PC-9 (cell line): ENCODE measurements at regions not wholly inside any gene's neighbourhood (a gene's known extent, or its start where the extent isn't known, plus 50 kb on each side); places are given as distances from the start of the nearest gene placed in this dataset.
"Not testable (repeated sequence)": the region's sequence is repeated elsewhere in the genome, so short reads cannot be mapped to it uniquely, and the experiment has no call there.

Source experiments
- BruUV-seq: library from RNA; stranded (reverse); fragments of 400-500 nt; replicated peaks from 2 replicates; lab custom pipeline; 2021; lab: Mats Ljungman, UMichigan
- CTCF ChIA-PET: fragments of 300-600 bp; sonication (Branson Sonifier 250); formaldehyde crosslinking; loops from one replicate; lab custom pipeline; 2022; ENCODE audit warnings: antibody characterized with exemption; lab: Charles Lee
- POLR2A ChIA-PET: fragments of 300-600 bp; sonication (Branson Sonifier 250); formaldehyde crosslinking; loops from one replicate; lab custom pipeline; 2022; ENCODE audit warnings: antibody characterized with exemption; ENCODE audit not compliant: unreplicated experiment; lab: Charles Lee
- DNase-seq, 2 experiments: peaks; one replicate each; pipeline versions ENCODE4 v3.0.0 to v3.0.0-alpha.2; 2015 to 2022; ENCODE audit warnings: mixed read lengths in 1 of 2
- H2AFZ ChIP-seq: fragments of 200-600 bp; sonication (generic); 2 replicates; pipeline ENCODE4 v1.8.1; 2017; ENCODE audit warnings: antibody characterized with exemption
- H3F3A ChIP-seq: fragments of 200-600 bp; sonication (generic); 2 replicates; pipeline ENCODE4 v1.8.1; 2017; ENCODE audit warnings: antibody characterized with exemption, mild to moderate bottlenecking, low read depth; ENCODE audit not compliant: insufficient read depth
- H3K27ac ChIP-seq: fragments of 200-600 bp; sonication (generic); 2 replicates; pipeline ENCODE4 v1.6.1; 2016; ENCODE audit warnings: mixed run types
- H3K27me3 ChIP-seq: fragments of 200-600 bp; sonication (generic); 2 replicates; pipeline ENCODE4 v1.6.1; 2016; ENCODE audit warnings: low read depth, mixed run types; ENCODE audit not compliant: insufficient read depth
- H3K36me3 ChIP-seq: fragments of 200-600 bp; sonication (generic); 2 replicates; pipeline ENCODE4 v1.6.1; 2016; ENCODE audit warnings: low read depth, mixed run types
- H3K4me1 ChIP-seq: fragments of 200-600 bp; sonication (generic); replicated peaks from 2 replicates; pipeline ENCODE4 v1.6.1; 2016; ENCODE audit warnings: mixed run types; ENCODE audit not compliant: insufficient read depth
- H3K4me2 ChIP-seq: fragments of 200-600 bp; sonication (generic); 2 replicates; pipeline ENCODE4 v1.6.1; 2017; ENCODE audit warnings: mixed run types
- H3K4me3 ChIP-seq: fragments of 200-600 bp; sonication (generic); 2 replicates; pipeline ENCODE4 v1.6.1; 2016; ENCODE audit warnings: mixed run types
- H3K79me2 ChIP-seq: fragments of 200-600 bp; sonication (generic); 2 replicates; pipeline ENCODE4 v1.6.1; 2017; ENCODE audit warnings: low read depth, mixed run types
- H3K9me2 ChIP-seq: fragments of 200-600 bp; sonication (generic); 2 replicates; pipeline ENCODE4 v1.8.1; 2017; ENCODE audit warnings: mild to moderate bottlenecking; ENCODE audit not compliant: insufficient read depth
- H3K9me3 ChIP-seq: fragments of 200-600 bp; sonication (generic); 2 replicates; pipeline ENCODE4 v1.8.1; 2016; ENCODE audit warnings: low read depth; ENCODE audit not compliant: insufficient read depth
- H4K20me1 ChIP-seq: fragments of 200-600 bp; sonication (generic); 2 replicates; pipeline ENCODE4 v1.8.1; 2017; ENCODE audit not compliant: insufficient read depth
- CTCF ChIP-seq: fragments of 200-600 bp; sonication (generic); conservative IDR thresholded peaks from 2 replicates; pipeline ENCODE4 v1.6.1; 2017; ENCODE audit warnings: mixed run types, antibody characterized with exemption, mild to moderate bottlenecking, moderate library complexity
- EZH2 ChIP-seq: fragments of 200-600 bp; sonication (generic); IDR thresholded peaks from 2 replicates; pipeline ENCODE4 v1.8.0; 2017; ENCODE audit warnings: antibody characterized with exemption, low read depth
- intact Hi-C: fragments of 100-400 bp; cut with micrococcal nuclease; formaldehyde crosslinking; loops from one replicate; pipeline ENCODE4 v1.10.0; 2022; ENCODE audit not compliant: unreplicated experiment

GRCh38 chrX:34332334-34332733 is 200.2 kb upstream of the FAM47A start:
- ChIA-PET POLR2A (no interaction called here), CTCF (interaction anchor here (0.6 to 0.7 kb wide), 3 partner anchors 26 to 1924 kb away, joined by 3 to 9 read pairs (median 3); no protein-coding TSS in a partner anchor)
- DNase-seq: no peak
- Histone ChIP-seq H3K36me3 (no peaks in the 10 kb centered on the region), H3K9me3 (no peaks in the 10 kb centered on the region), H3K79me2 (no peaks in the 10 kb centered on the region), H4K20me1 (no peaks in the 10 kb centered on the region), H3K27me3 (no peaks in the 10 kb centered on the region), H3K27ac (no peak overlapping the region), H3F3A (no peaks in the 10 kb centered on the region), H3K4me1 (no peaks in the 10 kb centered on the region), H3K9me2 (no peaks in the 10 kb centered on the region), H2AFZ (no peak overlapping the region), H3K4me2 (no peak overlapping the region), H3K4me3 (no peak overlapping the region)
- intact Hi-C loops: no loop called here
- TF ChIP-seq CTCF: peak; percentile 51; the same call in 1 of the 2 replicates
- TF ChIP-seq EZH2: no peak
- no TSS peak for BruUV-seq

GRCh38 chrX:34325460-34325859 is 193.3 kb upstream of the FAM47A start:
- no peak overlapping the region for H3K4me3 ChIP-seq
- H3K9me2 ChIP-seq: no peaks in the 10 kb centered on the region
- no peaks in the 10 kb centered on the region for H3K9me3 ChIP-seq
- BruUV-seq: no TSS peak
- no peak for TF ChIP-seq EZH2
- TF ChIP-seq CTCF: no peak
- ChIA-PET POLR2A (no interaction called here), CTCF (no interaction called here)
- no peak overlapping the region for H3K4me2 ChIP-seq
- H3K79me2 ChIP-seq: no peaks in the 10 kb centered on the region
- DNase-seq: no peak
- H2AFZ ChIP-seq: no peak overlapping the region
- H3K27me3 ChIP-seq: no peaks in the 10 kb centered on the region
- H3K36me3 ChIP-seq: no peaks in the 10 kb centered on the region
- no peaks in the 10 kb centered on the region for H3K4me1 ChIP-seq
- no peaks in the 10 kb centered on the region for H3F3A ChIP-seq
- no peaks in the 10 kb centered on the region for H4K20me1 ChIP-seq
- intact Hi-C loops: no loop called here
- no peak overlapping the region for H3K27ac ChIP-seq

- H2AFZ ChIP-seq, H3K27me3 ChIP-seq, H3F3A ChIP-seq, BruUV-seq, H4K20me1 ChIP-seq, intact Hi-C loops, H3K27ac ChIP-seq, H3K9me3 ChIP-seq, H3K79me2 ChIP-seq, POLR2A ChIA-PET, H3K36me3 ChIP-seq, DNase-seq, H3K9me2 ChIP-seq, H3K4me2 ChIP-seq, H3K4me3 ChIP-seq, H3K4me1 ChIP-seq, CTCF ChIA-PET: not testable (repeated sequence)
Observed at GRCh38 chrX:34320424-34320823, 188.3 kb upstream of the FAM47A start.

- no peaks in the 10 kb centered on the region for H3K36me3 ChIP-seq
- no peaks in the 10 kb centered on the region for H3K27me3 ChIP-seq
- no peaks in the 10 kb centered on the region for H3K9me3 ChIP-seq
- no peaks in the 10 kb centered on the region for H3K4me1 ChIP-seq
- H2AFZ ChIP-seq: no peak overlapping the region
- no peak overlapping the region for H3K4me2 ChIP-seq
- ChIA-PET POLR2A (no interaction called here), CTCF (no interaction called here)
- H3K27ac ChIP-seq: no peak overlapping the region
- no peaks in the 10 kb centered on the region for H4K20me1 ChIP-seq
- H3K4me3 ChIP-seq: no peak overlapping the region
- H3F3A ChIP-seq: no peaks in the 10 kb centered on the region
- H3K79me2 ChIP-seq: no peaks in the 10 kb centered on the region
- intact Hi-C loops: loop anchor here (1.0 kb wide), 1 partner anchor 867 kb away; no protein-coding TSS in a partner anchor
- TF ChIP-seq CTCF (peak; percentile 81), EZH2 (no peak)
- BruUV-seq: no TSS peak
- peak in 1 of 2 experiments; percentile 15 for DNase-seq
- H3K9me2 ChIP-seq: no peaks in the 10 kb centered on the region
Observed at GRCh38 chrX:34300871-34301270, 168.8 kb upstream of the FAM47A start.
